ENCODE measurements at regions not wholly inside any gene's neighbourhood (a gene's known extent, or its start where the extent isn't known, plus 50 kb on each side); places are given as distances from the start of the nearest gene placed in this dataset.
"Not testable (repeated sequence)": the region's sequence is repeated elsewhere in the genome, so short reads cannot be mapped to it uniquely, and the experiment has no call there.

GRCh38 chr1:178643831-178644230, 81.2 kb upstream of the RALGPS2 start:
- DNase-seq = no peak

GRCh38 chr1:178644308-178645120, 80.5 kb upstream of the RALGPS2 start:
- peak; percentile 64 for DNase-seq

DNA sequence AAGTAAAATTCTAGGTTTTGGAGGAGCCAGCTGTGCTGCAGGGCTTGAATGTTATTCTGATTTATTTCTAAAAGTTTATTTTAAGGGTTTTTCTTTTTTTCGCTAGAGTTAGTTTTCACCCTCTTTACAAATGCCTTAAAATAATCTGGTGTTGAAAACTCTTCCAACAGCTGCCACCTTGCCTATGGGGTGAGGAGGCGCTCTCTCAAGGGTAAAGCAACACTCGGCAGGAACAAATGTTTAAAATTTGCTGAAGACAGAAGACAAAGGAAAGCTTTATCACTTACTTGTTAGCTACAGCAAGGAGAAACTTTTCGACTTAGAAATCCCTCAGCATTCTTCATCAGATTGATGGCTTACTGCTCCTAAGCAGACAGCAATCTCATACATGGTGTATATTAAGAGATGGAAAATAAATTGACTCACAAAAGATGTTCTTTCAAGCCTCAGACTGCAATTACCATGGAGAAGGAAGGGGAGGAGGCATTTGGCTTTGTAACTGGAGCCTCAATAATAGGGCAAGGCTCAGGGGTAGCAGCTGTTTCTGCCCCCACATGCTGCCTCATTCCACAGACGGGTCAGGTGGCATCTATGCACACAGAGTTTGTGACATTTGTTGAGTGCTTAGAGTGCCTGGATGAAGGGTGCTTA, 79.8 kb upstream of the RALGPS2 start:
- DNase-seq = no peak

DNA sequence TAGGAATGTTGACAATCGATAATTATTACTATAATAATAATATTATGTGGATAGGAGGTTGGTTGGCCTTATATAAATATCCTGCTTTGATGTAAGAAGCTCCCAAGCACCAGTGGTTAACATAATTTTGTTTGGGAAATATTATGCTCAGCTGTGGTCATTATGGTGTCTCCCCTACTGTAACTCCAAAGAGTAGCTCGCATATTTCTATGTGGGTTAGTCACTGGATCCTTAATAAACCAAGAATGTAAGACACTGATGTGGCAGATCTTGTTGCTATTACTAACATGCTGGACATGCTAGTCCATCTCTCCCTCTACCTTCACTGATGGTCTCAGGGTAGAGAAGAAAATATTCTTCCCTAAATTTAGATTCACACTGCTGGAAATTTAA, 79.2 kb upstream of the RALGPS2 start:
- DNase-seq = no peak

GRCh38 chr1:178646821-178647220, 78.2 kb upstream of the RALGPS2 start:
- no peak for DNase-seq

GRCh38 chr1:178648151-178648550, 76.9 kb upstream of the RALGPS2 start:
- no peak for DNase-seq

DNA sequence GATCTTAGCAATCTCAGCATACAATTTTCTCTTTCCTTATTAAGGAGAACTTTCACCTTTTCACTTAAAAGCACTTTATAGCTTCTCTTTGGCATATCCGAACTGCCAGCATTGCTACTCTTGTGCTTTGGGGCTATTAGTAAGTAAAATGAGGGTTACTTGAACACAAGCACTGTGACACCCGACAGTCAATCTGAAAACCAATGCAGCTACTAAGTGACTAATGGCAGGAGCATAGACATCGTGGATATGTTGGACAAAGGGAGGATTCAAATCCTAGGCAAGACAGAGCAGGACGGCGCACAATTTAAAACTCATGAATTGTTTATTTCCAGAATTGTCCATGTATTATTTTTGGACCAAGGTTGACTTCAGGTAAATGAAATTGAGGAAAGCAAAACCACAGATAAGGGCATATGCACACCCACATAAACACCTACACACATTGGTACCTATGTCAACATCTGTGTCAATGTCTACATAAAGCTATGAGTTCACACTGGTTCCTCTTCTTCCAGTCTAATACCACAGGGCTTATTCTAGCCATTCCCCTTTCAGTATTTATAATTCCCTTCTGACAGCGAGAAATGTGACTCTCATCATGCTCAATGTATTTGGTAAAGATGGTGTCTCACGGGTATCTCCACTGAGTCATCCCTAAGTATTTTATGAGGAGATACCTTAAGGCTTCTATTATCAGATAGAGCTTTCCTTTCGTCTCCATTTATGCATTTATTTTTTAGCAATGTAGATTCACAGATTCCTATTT, 75.3 kb upstream of the RALGPS2 start:
- DNase-seq = no peak

GRCh38 chr1:178650934-178651511, 74.0 kb upstream of the RALGPS2 start:
- no peak for DNase-seq

- DNase-seq = peak; percentile 52
These were observed 73.3 kb upstream of the RALGPS2 start for GRCh38 chr1:178651742-178652141.

DNA sequence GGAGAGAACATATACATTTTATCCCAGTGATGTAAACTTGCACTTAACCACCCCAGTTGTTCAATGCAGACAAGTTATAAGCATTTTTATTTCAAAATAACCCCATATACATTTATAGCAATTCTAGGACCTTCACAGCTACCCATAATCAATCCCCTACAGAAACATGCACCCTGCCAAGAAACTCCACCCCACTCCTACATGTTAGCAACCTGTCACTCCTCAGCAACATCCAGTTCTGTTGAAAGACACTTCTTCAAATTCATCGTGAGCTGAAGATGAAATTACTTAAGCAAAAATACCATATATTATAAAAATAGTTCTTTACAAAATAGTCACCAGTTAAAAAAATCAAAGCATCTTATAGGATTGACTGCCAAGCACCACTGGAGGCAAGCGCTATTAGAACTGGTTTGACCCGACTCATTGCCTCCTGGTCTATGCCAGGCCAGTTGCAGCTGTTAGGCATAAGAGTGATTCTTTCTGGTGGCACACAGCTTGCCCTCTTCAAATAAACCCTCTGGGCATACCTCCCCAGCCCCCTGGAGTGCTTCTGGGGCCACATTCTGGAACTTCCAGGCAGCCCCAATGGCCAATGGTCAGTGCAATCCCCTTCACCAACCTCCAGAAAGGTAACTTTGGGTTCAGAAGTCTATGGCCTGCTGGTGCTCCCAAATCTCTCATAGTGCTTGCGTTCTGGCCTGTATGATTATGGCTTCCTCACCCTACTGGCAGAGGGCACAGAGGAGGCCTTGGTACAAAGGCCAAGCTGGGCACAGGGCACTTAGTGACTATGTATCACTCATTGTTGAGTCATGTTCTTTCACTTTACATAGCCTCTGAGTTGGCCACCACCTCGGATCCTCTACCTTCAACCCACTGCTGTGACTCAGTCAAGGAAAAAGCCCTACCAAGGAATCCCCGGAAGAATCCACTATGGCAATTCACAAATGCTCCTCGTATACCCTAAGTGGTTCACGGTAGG, 72.2 kb upstream of the RALGPS2 start:
- no peak for DNase-seq

DNA sequence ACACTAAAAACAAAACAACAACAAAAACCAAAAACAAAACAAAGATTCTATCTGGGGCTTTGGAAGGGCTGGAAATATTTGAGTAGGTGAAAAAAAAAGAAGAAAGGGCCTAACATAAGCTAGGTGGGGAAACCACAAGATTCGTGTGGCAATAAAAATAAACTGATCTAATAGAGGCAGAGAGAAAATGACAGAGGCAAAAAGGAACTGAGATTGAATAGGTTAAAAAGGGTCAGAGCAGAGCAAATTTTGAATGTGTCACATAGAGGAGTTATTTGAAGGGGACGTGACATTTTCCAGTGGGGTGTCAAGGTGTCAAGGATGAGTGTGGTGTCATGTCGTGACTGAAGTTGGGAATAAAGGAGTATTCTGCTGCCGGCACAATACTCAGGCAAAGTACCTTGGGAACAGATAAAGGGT, 65.2 kb upstream of the RALGPS2 start:
- no peak for DNase-seq

GRCh38 chr1:178660461-178660860, 64.6 kb upstream of the RALGPS2 start:
- DNase-seq = no peak

- no peak for DNase-seq
These were observed 60.8 kb upstream of the RALGPS2 start for GRCh38 chr1:178664278-178664677.

DNA sequence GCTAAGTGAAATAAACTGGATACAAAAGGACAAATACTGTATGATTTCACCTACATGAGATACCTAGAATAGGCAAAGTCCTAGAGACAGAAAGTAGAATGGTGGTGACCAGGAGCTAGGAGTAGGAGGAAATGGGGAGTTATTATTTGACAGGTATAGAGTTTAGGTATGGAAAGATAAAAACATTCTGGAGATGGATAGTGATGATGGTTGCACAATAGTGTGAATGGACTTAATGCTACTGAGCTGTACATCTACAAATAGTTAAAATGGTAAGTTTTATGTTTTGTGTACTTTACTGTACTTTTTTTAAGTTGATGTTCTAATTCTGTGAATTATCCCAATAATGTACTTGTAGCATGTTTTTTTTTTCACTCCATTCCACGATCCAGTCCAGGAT, 59.5 kb upstream of the RALGPS2 start:
- no peak for DNase-seq

GRCh38 chr1:178666891-178667290, 58.2 kb upstream of the RALGPS2 start:
- not testable (repeated sequence) for DNase-seq

- no peak for DNase-seq
These were observed 52.6 kb upstream of the RALGPS2 start for GRCh38 chr1:178672434-178672833.

DNA sequence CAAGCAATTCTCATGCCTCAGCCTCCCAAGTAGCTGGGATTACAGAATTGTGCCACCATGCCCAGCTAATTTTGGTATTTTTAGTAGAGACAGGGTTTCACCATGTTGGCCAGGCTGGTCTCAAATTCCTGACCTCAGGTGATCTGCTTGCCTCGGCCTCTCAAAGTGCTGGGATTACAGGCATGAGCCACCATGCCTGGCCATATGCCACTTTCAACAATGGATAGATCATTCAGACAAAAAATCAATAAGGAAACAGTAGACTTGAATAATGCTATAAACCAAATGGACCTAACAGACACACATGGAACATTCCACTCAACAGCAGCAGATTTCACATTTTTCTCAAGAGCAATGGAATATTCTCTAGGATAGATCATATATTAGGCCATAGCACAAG, 50.5 kb upstream of the RALGPS2 start:
- DNase-seq = not testable (repeated sequence)

All from right forelimb (tissue), 1 donor.